ENCODE measurements at regions not wholly inside any gene's neighbourhood (a gene's known extent, or its start where the extent isn't known, plus 50 kb on each side); places are given as distances from the start of the nearest gene placed in this dataset.

- TF ChIP-seq EGR1 (IDR thresholded peaks at IDR 0.05; ENCODE audit: borderline replicate concordance, low read depth, low read length): no peak
- no peak for TF ChIP-seq CTCF (IDR thresholded peaks at IDR 0.05; ENCODE audit: control extremely low read depth in 1 of 3, insufficient read depth in 1 of 3, low read depth in 1 of 3, low read length in 3 of 3)
- no peak for TF ChIP-seq TBP (IDR thresholded peaks at IDR 0.05; ENCODE audit: low read depth, low read length)
- no peak for TF ChIP-seq EZH2 (IDR thresholded peaks at IDR 0.05; ENCODE audit: low read depth, low read length, severe bottlenecking)
- TF ChIP-seq POLR2A (IDR thresholded peaks at IDR 0.05; ENCODE audit: control extremely low read depth in 1 of 2, low read depth in 2 of 2, low read length in 2 of 2): no peak
- TF ChIP-seq POLR2AphosphoS5 (IDR thresholded peaks at IDR 0.05; ENCODE audit: low read depth, low read length): no peak
- TF ChIP-seq MAFK (IDR thresholded peaks at IDR 0.05; ENCODE audit: low read depth, low read length): no peak
- TF ChIP-seq EP300 (IDR thresholded peaks at IDR 0.05; ENCODE audit: borderline replicate concordance in 1 of 2, low read depth in 2 of 2, low read length in 2 of 2): no peak
These were observed 712.5 kb upstream of the LRATD1 start for GRCh38 chr2:13919981-13920382.

Measured in H1 (cell line).